Epithelial cell of prostate (primary cell): ENCODE measurements at regions not wholly inside any gene's neighbourhood (a gene's known extent, or its start where the extent isn't known, plus 50 kb on each side); places are given as distances from the start of the nearest gene placed in this dataset.
A peak's percentile ranks its signal among the peaks of the same experiment; 100 is the strongest.
"Not testable (repeated sequence)": the region's sequence is repeated elsewhere in the genome, so short reads cannot be mapped to it uniquely, and the experiment has no call there.

Source experiments
- DNase-seq: peaks from one replicate; pipeline ENCODE4 v3.0.0-alpha.2; 2011; ENCODE audit warnings: low read depth, low spot score
- H3K27ac ChIP-seq: fragments of 450-650 bp; 2 replicates; pipeline ENCODE4 v1.5.1; 2017; ENCODE audit warnings: mild to moderate bottlenecking

DNA sequence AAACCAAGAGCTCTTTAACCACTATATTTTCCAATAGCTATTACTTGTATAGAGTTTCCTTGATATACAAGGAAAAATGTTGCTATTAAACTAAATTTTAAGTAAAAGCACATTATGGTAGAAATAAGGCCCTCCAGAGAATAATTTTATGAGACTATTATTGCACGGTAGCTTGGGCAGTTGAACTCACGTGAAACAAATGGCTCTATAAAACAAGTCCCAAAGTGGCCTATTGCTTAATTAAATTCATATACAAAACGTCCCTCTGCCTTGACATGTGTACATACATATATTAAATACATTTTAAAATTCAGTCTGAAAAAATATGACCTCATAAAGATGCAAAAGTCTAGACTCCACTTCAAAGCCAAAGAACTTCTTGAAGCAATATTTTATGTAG is 582.2 kb downstream of the CENPC start:
- no peak overlapping the region for H3K27ac ChIP-seq
- no peak for DNase-seq

- no peak overlapping the region for H3K27ac ChIP-seq
- no peak for DNase-seq
Measured at GRCh38 chr4:66959207-66959606, 586.1 kb downstream of the CENPC start.

GRCh38 chr4:66956852-66957251 is 588.5 kb downstream of the CENPC start:
- DNase-seq, result no peak
- no peak overlapping the region for H3K27ac ChIP-seq

DNA sequence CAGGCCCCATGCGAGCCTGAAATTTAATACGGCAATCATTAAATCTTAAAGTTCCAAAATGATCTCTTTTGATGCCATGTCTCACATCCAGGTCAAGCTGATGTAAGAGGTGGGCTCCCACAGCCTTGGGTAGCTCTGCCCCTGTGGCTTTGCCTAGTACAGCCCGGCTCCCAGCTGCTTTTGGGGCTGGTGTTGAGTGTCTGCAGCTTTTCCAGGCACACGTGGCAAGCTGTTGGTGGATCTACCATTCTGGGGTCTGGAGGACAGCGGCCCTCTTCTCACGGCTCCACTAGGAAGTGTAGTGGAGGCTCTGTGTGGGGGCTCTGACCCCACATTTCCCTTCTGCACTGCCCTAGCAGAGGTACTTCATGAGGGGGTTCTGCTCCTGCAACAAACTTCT is 588.9 kb downstream of the CENPC start:
- DNase-seq, result no peak
- no peak overlapping the region for H3K27ac ChIP-seq

GRCh38 chr4:66955784-66956183 is 589.5 kb downstream of the CENPC start:
- H3K27ac ChIP-seq, result no peak overlapping the region

DNA sequence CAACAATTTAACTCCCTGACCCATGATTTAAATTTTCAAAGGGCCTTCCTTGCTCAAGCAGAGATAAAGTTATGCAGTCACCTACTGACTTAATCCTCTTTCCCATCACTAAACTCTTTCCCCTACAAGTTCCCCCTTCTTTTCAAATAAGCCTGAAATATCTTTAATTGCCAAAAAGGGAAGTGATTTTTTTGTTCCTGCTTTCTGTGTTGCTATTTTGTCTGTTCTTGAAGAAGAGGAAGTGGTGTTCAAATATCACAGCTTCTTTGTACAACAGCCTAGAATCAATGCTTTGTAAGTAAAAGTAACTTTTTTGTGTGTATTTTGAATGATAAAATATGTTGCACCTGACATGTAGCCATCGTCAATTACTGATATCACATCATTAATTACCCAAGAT is 595.9 kb downstream of the CENPC start:
- no peak for DNase-seq
- H3K27ac ChIP-seq, result no peak overlapping the region

More at GRCh38 chr4:66955784-66956183, 589.5 kb downstream of the CENPC start:
- no peak for DNase-seq

GRCh38 chr4:66946761-66947160 is 598.5 kb downstream of the CENPC start:
- DNase-seq, result no peak
- no peak overlapping the region for H3K27ac ChIP-seq

- no peak for DNase-seq
- H3K27ac ChIP-seq, result no peak overlapping the region
Measured at GRCh38 chr4:66943112-66943511, 602.2 kb downstream of the CENPC start.

DNA sequence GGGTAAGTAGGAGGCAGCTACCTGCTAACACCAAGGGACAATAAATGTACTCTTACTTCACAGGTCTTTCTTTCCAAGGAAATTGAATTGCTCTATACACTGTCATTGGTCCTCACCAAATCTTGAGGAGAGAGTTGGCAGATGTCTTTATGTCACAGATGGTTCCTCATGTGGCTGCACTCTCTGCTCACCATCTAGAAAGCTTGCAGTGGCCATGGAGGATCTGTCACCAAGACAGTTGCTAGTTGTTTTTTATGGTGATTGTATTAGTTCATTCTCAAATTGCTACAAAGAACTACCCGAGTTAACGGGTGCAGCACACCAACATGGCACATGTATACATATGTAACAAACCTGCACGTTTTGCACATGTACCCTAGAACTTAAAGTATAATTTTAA is 613.3 kb downstream of the CENPC start:
- H3K27ac ChIP-seq, DNase-seq: not testable (repeated sequence)

GRCh38 chr4:66930206-66930605 is 615.1 kb downstream of the CENPC start:
- no peak for DNase-seq
- H3K27ac ChIP-seq, result no peak overlapping the region

DNA sequence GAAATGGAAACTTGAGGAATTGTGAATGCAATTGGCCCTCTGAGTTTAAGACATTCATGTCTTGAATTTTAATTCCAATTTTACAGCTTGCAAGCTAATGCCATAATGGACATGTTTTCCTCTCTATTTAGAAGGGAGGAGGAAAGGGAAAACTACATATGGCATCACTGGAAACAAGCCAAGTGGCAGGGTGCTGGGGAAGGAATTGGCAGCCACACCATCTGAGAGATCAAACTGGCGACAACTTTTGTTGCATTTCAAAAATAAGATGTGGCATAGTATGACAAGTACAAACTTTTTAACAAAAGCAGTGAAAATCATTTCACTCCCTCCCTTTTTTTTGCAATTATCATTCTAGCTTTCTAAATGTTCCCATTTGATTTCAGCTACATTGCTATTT is 615.6 kb downstream of the CENPC start:
- no peak for DNase-seq
- H3K27ac ChIP-seq, result no peak overlapping the region

DNA sequence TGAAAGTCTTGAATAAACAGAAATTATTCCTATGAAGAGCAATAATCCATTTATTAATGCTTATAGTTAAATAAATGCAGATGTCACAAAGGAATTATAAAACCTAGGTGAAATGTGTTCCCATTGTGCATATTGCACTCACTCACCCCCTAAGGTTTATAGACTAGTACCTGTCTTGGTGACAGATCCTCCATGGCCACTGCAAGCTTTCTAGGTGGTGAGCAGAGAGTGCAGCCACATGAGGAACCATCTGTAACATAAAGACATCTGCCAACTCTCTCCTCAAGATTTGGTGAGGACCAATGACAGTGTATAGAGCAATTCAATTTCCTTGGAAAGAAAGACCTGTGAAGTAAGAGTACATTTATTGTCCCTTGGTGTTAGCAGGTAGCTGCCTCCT is 616.4 kb downstream of the CENPC start:
- not testable (repeated sequence) for H3K27ac ChIP-seq

GRCh38 chr4:66927937-66928336 is 617.4 kb downstream of the CENPC start:
- no peak overlapping the region for H3K27ac ChIP-seq
- DNase-seq, result no peak

More for the DNA sequence above, 616.4 kb downstream of the CENPC start:
- DNase-seq, result not testable (repeated sequence)

- no peak for DNase-seq
- H3K27ac ChIP-seq, result no peak overlapping the region
Measured at GRCh38 chr4:66926687-66927086, 618.6 kb downstream of the CENPC start.

- no peak overlapping the region for H3K27ac ChIP-seq
- DNase-seq, result no peak
Measured at GRCh38 chr4:66923081-66923865, 622.0 kb downstream of the CENPC start.

DNA sequence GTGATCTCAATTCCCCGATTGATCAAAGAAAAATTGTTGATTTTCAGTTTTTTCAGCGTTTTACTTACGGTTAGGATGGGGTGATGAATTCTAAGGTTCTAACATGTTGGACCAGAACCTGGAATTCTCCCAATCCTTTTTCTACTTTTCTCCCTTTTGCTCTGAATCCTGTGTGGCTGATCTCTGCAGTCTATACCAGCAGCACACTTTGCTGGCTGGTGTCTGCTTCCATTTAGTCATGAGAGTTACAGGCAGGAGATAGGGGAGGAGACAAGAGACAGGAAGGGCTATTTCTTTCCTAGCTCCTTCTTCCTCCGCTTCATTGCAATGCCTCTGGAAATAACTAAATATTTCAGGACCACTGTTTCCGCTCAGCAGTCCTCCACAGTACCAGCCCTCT is 623.9 kb downstream of the CENPC start:
- DNase-seq, result no peak
- no peak overlapping the region for H3K27ac ChIP-seq

- no peak overlapping the region for H3K27ac ChIP-seq
- DNase-seq, result no peak
Measured at GRCh38 chr4:66920514-66920913, 624.8 kb downstream of the CENPC start.

DNA sequence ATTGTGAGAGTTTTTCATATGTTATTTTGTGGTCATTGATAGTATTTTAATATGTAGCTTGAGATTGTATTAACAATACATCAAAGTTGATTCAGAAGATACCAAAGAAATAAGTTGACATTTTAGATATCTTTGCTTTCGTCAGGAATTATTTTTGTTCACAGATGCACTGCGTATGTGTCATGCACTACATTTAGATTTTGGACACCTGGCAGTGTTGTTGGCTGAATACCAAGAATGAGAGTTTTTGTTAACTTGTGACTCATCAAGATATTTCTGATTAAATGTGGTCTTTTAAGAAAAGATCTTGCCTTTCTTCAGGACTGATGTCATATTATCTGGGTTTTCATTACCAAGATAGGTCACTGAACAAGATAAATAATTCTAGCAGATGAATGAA is 633.4 kb downstream of the CENPC start:
- DNase-seq, result peak; percentile 6
- H3K27ac ChIP-seq, result no peak overlapping the region

DNA sequence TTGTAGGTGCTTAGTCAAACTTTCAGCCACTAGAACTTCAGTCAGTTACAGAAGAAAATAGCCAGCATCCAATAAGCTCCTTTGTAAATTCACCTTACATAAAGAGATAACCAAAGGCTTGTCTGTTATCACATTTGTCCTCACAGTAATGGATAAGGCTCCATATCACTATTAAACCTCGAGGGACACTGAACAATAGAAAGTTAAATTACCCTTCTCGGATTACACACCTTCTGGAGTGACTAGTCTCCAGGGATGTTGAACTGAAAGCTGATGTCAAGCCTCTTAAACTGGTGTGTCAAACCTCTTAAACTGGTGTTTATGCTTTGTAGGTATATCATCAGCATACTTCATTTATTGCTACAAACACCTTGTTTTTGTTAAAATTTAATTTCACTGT is 639.0 kb downstream of the CENPC start:
- no peak for DNase-seq

DNA sequence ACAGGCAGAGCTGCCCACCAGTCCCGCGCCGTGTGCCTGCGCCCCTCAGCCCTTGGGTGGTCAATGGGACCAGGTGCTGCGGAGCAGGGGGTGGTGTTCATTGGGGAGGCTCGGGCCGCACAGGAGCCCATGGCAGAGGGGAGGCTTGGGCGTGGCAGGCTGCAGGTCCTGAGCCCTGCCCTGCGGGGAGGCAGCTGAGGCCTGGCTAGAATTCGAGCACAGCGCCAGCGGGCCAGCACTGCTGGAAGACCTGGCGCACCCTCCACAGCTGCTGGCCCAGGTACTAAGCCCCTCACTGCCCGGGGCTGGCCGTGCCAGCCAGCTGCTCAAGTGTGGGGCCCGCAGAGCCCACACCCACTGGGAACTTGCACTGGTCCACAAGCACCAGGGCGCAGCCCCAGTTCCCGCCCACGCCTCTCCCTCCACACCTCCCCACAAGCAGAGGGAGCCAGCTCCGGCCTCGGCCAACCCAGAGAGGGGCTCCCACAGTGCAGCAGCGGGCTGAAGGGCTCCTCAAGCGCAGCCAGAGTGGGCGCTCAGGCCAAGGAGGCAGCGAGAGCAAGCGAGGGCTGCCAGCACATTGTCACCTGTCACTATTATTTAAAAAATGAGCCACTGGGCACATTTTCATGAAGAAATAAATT is 645.8 kb downstream of the CENPC start:
- DNase-seq, result no peak

More for the DNA sequence above, 639.0 kb downstream of the CENPC start:
- no peak overlapping the region for H3K27ac ChIP-seq

DNA sequence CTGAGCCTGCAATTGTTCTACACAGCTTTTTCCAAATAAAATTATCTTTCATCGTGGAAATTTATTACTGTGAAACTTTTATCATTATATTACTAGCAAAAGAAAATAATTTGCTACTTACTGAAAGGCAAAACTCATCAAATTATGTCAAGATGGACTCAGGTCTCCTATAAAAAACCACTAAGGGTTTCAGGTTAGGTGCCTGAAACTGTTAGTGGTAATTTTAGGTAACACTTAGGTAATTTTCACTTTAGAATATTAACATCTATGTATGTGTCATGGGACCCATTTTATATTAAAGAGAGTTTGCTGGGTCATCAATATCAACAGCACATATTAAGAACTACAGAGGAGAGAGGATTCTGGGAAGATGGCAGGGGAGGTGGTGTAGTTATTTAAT is 651.5 kb downstream of the CENPC start:
- no peak for DNase-seq
- H3K27ac ChIP-seq, result no peak overlapping the region

More for the DNA sequence above, 645.8 kb downstream of the CENPC start:
- no peak overlapping the region for H3K27ac ChIP-seq

GRCh38 chr4:66887061-66887460 is 658.2 kb downstream of the CENPC start:
- DNase-seq, result no peak
- H3K27ac ChIP-seq, result no peak overlapping the region
